Peyer's patch (tissue), 4 donors: ENCODE measurements at regions not wholly inside any gene's neighbourhood (a gene's known extent, or its start where the extent isn't known, plus 50 kb on each side); places are given as distances from the start of the nearest gene placed in this dataset.

ENCODE experiments used
- CTCF ChIP-seq, 6 experiments: fragments of 450-650 bp in 4 of 6; fragments of 200-600 bp in 2 of 6; sonication (generic) in 1 of 6; IDR thresholded peaks; one replicate each; pipeline ENCODE4 v1.5.1; 2017 to 2019; ENCODE audit warnings: antibody characterized with exemption in 6 of 6, mild to moderate bottlenecking in 3 of 6, moderate library complexity in 1 of 6
- POLR2A ChIP-seq, 2 donors: fragments of 450-650 bp; IDR thresholded peaks; one replicate each; pipeline ENCODE4 v1.5.1; 2017; ENCODE audit warnings: antibody characterized with exemption in 2 of 2, mild to moderate bottlenecking in 2 of 2, moderate library complexity in 2 of 2

GRCh38 chr1:189522441-189522840 is 955.2 kb downstream of the BRINP3 start:
- TF ChIP-seq CTCF (IDR thresholded peaks at IDR 0.05): no peak
- TF ChIP-seq POLR2A (IDR thresholded peaks at IDR 0.05): no peak
